Ureter (tissue), 1 donor: ENCODE measurements at regions not wholly inside any gene's neighbourhood (a gene's known extent, or its start where the extent isn't known, plus 50 kb on each side); places are given as distances from the start of the nearest gene placed in this dataset.

ENCODE experiments used
- DNase-seq: peaks from one replicate; pipeline ENCODE4 v3.0.0-alpha.2; 2020; ENCODE audit warnings: low spot score
- donor health status: DM: yes; HTN: yes; CAD: no.

GRCh38 chr11:95692526-95693260 is 96.9 kb downstream of the FAM76B start:
- DNase-seq = no peak

GRCh38 chr11:95690100-95690499 is 99.5 kb downstream of the FAM76B start:
- no peak for DNase-seq

- DNase-seq = no peak
Measured at GRCh38 chr11:95688501-95689222, 100.9 kb downstream of the FAM76B start.

GRCh38 chr11:95688015-95688414 is 101.6 kb downstream of the FAM76B start:
- no peak for DNase-seq

- DNase-seq = no peak
Measured at GRCh38 chr11:95686265-95686664, 103.3 kb downstream of the FAM76B start.

- DNase-seq = no peak
Measured at GRCh38 chr11:95684701-95685100, 104.9 kb downstream of the FAM76B start.

GRCh38 chr11:95684170-95684569 is 105.4 kb downstream of the FAM76B start:
- no peak for DNase-seq

GRCh38 chr11:95682552-95682951 is 107.0 kb downstream of the FAM76B start:
- DNase-seq = no peak

GRCh38 chr11:95680169-95680929 is 109.2 kb downstream of the FAM76B start:
- no peak for DNase-seq

- DNase-seq = no peak
Measured at GRCh38 chr11:95678988-95679387, 110.6 kb downstream of the FAM76B start.

- DNase-seq = no peak
Measured at GRCh38 chr11:95676308-95676707, 113.3 kb downstream of the FAM76B start.

- no peak for DNase-seq
Measured at GRCh38 chr11:95675585-95675984, 114.0 kb downstream of the FAM76B start.

GRCh38 chr11:95674657-95675358 is 114.8 kb downstream of the FAM76B start:
- no peak for DNase-seq

- DNase-seq = no peak
Measured at GRCh38 chr11:95671768-95672167, 117.8 kb downstream of the FAM76B start.

- no peak for DNase-seq
Measured at GRCh38 chr11:95668131-95668530, 121.5 kb downstream of the FAM76B start.

GRCh38 chr11:95661162-95661561 is 128.4 kb downstream of the FAM76B start:
- no peak for DNase-seq

GRCh38 chr11:95660038-95660437 is 129.5 kb downstream of the FAM76B start:
- no peak for DNase-seq

GRCh38 chr11:95659088-95659487 is 130.5 kb downstream of the FAM76B start:
- no peak for DNase-seq

GRCh38 chr11:95655536-95655935 is 134.0 kb downstream of the FAM76B start:
- no peak for DNase-seq

- no peak for DNase-seq
Measured at GRCh38 chr11:95653680-95654079, 135.9 kb downstream of the FAM76B start.

GRCh38 chr11:95653099-95653498 is 136.5 kb downstream of the FAM76B start:
- DNase-seq = no peak

GRCh38 chr11:95652002-95652472 is 137.5 kb downstream of the FAM76B start:
- no peak for DNase-seq
